GM19397 (cell line): ENCODE measurements at regions not wholly inside any gene's neighbourhood (a gene's known extent, or its start where the extent isn't known, plus 50 kb on each side); places are given as distances from the start of the nearest gene placed in this dataset.
"Not testable (repeated sequence)": the region's sequence is repeated elsewhere in the genome, so short reads cannot be mapped to it uniquely, and the experiment has no call there.

Experiments used
- ATAC-seq: cut with Tn5 transposase; IDR thresholded peaks from one replicate; pipeline ENCODE4 v1.9.1; 2021; ENCODE audit warnings: mild to moderate bottlenecking, moderate library complexity; ENCODE audit not compliant: unreplicated experiment

GRCh38 chr6:137313928-137314855, 95.0 kb upstream of the IFNGR1 start:
- ATAC-seq = no peak

DNA sequence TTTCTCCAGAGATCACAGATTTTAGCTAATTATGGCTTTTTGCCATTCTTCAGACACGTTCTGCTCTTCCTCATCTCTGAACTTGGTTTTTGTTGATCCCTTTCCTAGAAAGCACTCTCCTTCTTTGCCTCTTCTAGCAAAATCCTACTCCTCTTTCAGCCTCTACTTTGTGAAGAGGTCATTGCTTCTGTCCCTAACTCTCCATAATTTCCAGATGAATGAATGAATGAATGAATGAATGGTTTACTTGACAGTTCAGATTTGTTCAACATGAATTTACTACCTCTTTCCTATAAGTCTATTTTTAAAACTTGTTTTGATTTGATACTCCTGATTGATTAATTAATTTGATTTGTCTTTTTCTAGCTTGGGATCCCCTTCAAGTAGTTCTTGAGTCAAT, 94.0 kb upstream of the IFNGR1 start:
- ATAC-seq = no peak

GRCh38 chr6:137311940-137312339, 92.8 kb upstream of the IFNGR1 start:
- ATAC-seq = no peak

GRCh38 chr6:137309078-137309762, 90.0 kb upstream of the IFNGR1 start:
- ATAC-seq = no peak

GRCh38 chr6:137307163-137307854, 88.1 kb upstream of the IFNGR1 start:
- no peak for ATAC-seq

DNA sequence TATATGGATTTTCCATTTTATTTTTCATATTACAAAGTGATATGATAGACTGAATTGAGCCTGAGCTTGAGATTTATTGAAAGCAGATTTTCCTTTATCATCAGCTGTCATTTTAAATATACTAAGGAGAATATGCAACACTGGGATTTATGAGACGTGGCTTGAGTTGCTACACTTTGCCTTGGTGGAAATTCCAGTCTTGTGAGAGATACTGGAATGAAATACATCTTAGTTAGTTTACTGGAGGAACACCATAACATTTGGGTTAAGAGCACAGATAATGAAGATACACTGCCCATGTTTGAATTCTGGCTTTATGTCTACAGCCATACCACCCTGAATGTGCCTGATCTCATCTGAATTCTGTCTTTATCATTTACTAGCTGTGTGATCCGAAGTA, 86.5 kb upstream of the IFNGR1 start:
- no peak for ATAC-seq

GRCh38 chr6:137304020-137304780, 85.0 kb upstream of the IFNGR1 start:
- ATAC-seq = no peak

DNA sequence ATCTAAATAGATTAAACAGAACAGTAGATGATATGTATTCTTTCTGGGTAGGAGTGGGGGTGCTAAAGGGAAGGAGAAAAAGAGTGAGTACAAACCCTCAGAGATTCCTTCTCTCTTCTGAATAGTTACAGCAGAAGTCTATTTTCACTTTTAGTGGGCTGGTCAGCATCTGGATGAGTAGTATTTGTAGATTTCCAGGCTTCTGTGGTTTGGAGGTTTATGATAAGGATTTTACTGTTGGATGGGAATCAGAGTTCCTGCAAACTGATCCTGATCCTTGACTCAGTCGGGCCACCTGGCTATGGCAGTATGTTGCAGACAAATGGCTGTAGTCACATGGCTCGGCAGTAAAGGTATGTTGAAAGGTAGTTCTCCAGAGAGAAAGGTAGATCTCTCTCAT, 84.3 kb upstream of the IFNGR1 start:
- ATAC-seq = no peak

GRCh38 chr6:137299681-137300080, 80.5 kb upstream of the IFNGR1 start:
- ATAC-seq = no peak

DNA sequence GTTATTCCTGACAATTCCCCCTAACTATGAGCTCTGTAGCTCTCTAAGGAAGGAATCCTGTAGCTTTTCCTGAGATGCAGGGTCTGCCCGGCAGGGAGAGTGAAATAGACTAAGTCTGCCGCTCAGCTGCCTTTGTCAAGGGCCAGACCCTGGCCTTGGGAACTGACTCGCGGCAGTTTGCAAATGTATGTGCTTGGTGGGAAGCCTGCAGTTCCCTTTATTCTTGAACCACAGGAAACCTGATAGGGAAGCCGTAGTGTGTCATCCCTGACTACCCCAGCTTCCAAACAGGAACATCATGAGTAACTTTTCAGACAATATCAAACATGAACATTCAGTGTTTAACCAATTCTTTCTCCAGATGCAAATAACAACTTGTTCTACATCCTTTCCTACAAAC, 78.7 kb upstream of the IFNGR1 start:
- ATAC-seq = no peak

DNA sequence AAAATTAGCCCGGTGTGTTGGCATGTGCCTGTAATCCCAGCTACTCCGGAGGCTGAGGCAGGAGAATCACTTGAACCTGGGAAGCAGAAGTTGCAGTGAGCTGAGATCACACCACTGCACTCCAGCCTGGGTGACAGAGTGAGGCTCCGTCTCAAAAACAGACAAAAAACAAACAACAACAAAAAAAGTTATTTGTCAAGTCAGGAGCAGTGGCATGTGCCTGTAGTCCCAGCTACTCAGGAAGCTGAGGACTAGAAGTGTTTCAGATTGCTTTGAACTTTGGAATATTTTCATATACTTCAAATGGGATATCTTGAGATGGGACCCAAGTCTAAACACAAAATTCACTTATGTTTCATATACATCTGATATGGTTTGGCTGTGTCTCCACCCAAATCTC, 73.1 kb upstream of the IFNGR1 start:
- not testable (repeated sequence) for ATAC-seq

GRCh38 chr6:137291441-137291840, 72.3 kb upstream of the IFNGR1 start:
- ATAC-seq = no peak

DNA sequence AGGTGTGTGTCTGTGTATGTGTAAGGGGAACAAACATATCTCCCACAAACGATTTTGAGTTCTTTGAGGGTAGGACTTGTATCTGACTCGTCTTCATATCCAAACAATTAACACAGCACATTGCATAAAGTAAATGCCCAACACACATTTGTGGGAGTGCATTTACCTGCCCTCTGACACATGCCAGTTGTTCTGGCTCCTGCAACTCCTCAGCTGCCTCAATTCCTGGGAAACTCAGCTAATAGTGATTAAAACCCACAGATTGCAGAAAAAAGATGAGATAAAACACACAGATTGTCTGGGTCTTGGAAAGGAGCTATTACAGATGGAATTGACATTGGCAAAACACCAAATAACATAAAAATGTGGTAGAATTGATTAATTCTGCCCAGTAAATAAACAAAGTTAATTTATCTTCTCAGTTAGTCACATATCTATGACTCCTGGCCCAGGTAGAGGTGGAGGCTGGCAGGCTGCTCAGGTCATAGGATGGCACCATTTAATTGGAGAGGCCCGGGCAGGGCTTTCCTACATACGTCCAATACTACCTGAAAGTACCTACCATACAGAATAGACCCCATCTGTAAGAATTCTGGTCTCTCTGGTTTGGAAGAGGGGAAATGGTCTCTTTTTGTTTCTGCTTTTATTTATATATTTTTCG, 71.5 kb upstream of the IFNGR1 start:
- ATAC-seq = no peak

DNA sequence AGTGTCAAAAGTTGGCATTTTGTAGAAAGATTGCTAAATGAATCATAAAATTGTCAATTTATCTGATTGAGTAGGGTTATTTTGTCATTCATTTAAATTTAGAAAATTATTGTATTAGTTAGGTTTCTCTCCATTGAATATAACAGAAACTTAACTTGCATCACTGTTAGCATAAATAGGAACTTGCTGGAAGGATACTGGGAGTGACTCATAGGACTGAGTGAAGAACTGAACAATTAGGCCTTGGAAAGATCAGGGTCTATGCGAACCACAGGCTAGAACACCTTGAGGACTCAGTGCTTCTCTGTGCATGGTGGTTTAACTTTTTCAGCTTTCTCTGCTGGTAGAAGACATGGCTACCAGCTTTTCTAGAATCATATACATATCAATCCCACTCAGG, 67.7 kb upstream of the IFNGR1 start:
- ATAC-seq = no peak

DNA sequence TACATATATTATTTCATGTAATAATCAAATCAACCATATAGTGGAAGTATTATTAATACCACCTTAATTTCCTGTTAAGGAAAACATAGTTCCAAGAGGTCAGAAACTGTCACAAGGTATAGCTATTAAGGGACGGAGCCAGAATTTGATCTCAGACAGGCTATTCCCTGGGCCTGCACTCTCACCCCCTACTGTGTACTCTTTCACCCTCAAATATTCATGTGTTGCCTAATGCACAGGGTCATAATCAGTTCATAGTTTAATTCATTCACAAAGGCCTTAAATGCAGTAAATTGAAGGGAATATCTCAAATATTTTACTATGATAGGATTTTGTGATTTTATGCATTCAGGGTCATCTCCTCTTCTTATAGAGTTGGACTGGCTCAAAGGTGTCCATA, 67.2 kb upstream of the IFNGR1 start:
- no peak for ATAC-seq

DNA sequence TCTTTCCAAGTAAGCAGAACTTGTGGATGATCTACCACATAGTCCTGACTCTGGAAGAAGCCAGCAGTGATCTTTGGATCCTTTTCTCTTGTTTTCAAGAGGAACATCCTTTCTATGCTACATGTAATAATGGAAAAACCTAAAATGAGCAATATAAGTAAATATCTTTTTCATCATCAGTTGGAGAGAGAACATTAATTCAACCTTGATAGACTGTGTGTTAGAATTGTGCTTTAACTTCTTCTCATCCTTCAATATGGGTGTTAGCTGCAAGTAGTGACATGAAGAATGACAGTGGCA, 65.6 kb upstream of the IFNGR1 start:
- ATAC-seq = no peak

GRCh38 chr6:137283940-137284810, 65.0 kb upstream of the IFNGR1 start:
- no peak for ATAC-seq

- ATAC-seq = no peak
These were observed 63.9 kb upstream of the IFNGR1 start for GRCh38 chr6:137283080-137283479.

DNA sequence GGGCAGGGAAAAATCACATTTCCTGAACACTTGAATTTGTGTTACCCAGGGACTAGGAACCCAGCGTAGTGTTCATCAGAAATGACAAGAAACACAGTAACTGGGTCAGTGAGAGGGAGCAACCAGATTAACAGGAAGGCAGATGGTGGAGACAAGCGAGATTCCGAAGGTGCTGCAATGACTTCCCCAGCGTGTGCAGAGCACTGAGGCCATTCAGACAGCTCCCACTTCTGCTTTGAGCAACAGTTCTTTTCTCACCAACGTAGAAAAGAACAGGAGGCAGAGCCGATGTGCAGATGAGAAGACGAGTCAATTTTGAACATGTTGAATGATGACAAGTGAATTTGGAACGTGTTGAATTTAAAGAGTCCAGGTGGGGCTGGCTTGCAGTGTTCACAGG, 63.1 kb upstream of the IFNGR1 start:
- no peak for ATAC-seq

GRCh38 chr6:137279279-137279678, 60.1 kb upstream of the IFNGR1 start:
- not testable (repeated sequence) for ATAC-seq
